ENCODE measurements at regions not wholly inside any gene's neighbourhood (a gene's known extent, or its start where the extent isn't known, plus 50 kb on each side); places are given as distances from the start of the nearest gene placed in this dataset.

DNA sequence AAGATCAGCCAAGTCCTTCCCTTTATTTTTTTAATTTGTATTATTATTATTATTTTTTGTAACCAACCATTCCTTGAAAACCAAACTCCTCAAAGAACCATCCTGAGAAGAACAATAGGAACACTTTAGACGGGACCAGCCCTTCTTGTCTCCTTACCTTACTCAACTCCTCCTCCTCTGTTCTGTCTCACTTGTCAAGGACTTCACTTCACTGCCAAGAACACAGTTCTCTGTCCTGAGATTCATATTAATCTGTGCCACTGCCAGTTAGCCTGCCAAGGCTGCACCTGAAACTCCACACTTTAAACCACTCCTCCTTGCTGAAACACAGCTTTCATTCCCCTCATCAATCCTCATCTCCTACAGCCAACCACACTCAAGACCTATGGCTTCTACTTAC, 73.8 kb upstream of the ATP1A1 start:
- DNase-seq, result no peak

DNA sequence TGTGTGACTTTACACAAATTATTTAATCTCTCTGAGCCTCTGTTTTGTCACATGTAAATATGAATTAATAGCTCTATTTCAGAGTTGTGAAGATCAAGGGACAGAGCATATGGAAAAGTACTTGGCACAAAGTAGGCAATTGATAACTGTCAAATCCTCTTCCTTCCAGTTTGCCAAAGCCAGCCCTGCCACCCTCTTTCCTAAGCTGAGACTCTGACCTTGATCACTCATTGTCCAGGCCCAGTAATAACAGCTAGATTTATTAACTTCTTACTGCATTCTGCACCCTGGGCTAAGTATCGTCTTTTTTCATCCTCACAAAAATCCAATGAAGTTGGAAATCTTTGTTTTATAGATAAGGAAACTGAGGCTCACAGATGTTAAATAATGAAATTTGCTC, 70.8 kb upstream of the ATP1A1 start:
- no peak for DNase-seq

DNA sequence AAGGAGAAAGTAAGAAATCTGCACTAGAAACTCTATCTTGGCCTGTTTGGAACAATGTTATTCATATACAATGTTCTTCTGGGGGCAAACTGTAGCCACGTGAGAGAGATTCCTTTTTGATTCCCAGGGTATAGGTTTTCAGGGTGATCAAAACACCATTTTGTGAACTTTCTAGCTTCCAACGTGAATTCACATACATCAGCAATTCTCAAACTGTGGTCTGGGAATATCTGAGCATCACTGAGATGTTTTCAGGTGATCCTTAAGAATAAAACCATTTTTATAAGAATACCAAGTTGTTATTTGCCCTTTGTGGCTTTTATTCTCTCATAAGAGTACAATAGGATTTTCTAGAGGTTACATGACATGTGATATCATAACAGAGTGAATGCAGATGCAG, 66.9 kb upstream of the ATP1A1 start:
- DNase-seq, result no peak

DNA sequence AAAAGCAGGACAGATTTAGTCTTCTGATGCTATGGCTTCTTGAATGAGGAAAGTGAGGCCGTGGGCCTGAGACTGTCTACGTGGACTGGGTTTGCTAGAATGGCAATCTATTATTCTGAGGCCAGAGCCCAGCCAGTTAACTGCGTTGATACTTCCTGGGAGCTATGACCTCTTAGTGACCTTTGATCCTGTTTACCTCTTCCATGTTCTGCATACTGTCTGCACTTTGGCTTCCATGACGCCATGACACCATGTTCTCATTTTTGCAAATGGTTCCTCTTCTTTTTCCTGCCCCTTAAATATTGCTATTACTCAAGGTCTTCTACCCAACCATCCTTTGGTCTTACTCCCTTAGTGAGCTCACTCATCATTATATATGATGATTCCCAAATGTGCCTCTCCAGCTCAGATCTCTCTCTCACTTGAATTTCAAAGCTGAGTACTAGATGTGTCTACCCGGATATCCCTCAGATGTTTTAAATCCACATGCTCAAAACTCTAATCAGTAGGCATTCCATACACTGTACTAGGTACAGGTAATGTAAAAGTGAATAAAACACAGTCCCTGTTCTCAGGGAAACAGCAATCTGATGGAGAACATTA, 66.1 kb upstream of the ATP1A1 start:
- DNase-seq, result no peak

DNA sequence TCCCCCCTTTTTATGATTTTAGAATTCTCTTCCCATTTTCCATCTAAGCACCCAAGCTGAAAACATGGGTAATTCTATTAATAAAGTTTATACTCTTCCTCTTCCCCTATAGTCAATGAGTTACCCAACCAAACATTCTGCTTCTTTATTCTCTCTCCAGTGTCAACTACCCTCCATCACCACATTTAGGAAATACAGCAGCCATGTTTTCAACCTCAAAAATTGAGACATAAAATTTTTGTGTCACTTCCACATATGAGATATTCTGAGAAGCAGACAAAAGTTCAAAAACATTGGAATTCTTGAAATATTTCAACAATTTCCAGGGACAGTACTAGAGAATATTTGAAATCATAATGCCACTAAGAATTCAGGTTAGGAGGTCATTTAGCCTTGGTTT, 64.8 kb upstream of the ATP1A1 start:
- DNase-seq, result no peak

DNA sequence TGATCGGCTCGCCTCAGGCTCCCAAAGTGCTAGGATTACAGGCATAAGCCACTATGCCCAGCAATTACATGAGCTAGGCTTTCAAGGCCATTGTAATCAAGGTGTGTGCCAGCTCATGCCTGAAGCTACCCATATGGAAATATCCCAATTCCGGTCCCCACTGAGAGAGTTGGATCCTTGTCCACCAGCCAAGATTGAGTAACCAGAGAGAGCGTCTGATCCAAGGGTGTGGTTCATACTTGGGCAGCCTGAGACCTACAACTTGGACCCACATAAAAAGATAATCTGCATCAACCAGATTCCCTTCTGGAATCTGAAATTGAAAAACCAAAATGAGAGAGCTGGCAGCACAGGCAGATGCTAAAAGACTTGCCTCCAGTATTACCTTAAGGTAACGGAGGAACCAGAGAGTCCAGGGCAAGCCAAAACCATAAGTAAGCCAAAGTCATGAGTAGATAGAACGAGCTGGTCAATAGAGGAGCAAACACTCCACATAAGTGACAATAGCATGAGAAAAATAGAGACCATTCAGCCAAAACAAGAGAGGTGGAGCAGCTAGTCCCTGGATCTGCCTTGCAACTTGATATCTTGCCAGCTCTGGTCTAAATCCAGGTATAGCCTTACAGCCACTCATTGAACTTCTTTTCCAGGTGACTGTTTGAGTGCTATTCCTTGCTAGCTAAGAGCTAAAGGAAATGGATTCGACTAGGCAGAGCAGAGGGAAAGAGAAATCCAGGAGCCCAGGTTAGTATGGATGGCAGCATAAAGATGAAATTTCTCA, 63.8 kb upstream of the ATP1A1 start:
- DNase-seq, result no peak

DNA sequence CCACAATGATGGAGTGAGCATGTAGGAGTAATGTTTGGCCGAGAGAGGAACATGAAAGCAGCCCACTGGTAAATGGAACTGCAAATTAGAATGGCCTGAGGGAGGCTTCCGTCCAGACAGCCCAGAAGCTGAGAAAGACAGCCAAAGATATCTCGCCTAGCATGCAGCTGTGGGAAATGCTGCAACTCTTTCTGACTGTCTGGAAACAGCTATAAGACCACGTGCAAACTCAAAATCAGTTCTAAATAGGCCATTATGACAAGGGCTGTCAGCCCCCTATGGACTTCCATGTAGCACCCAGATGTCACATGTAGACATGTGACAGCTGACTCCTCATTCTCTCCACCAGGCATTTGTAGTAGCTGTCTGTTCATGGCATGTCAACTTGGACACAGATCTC, 62.9 kb upstream of the ATP1A1 start:
- DNase-seq, result no peak

DNA sequence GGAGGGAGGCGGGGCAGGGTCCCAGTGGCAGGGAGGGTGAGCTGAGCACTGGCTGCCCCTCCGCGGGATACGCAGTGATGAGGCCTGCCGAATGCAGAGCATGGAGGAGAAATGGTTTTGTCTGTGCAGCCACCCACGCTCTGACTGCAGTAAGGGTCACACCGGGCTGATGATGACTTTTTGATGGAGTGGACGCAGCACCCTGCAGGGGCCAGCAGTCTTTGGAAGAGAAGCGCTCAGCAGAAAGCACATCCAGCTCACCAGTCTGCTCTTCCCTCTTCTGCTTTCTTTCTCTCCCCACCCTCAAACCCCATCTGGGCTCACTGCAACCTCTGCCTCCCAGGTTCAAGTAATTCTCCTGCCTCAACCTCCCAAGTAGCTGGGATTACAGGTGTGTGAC, 61.9 kb upstream of the ATP1A1 start:
- no peak for DNase-seq

DNA sequence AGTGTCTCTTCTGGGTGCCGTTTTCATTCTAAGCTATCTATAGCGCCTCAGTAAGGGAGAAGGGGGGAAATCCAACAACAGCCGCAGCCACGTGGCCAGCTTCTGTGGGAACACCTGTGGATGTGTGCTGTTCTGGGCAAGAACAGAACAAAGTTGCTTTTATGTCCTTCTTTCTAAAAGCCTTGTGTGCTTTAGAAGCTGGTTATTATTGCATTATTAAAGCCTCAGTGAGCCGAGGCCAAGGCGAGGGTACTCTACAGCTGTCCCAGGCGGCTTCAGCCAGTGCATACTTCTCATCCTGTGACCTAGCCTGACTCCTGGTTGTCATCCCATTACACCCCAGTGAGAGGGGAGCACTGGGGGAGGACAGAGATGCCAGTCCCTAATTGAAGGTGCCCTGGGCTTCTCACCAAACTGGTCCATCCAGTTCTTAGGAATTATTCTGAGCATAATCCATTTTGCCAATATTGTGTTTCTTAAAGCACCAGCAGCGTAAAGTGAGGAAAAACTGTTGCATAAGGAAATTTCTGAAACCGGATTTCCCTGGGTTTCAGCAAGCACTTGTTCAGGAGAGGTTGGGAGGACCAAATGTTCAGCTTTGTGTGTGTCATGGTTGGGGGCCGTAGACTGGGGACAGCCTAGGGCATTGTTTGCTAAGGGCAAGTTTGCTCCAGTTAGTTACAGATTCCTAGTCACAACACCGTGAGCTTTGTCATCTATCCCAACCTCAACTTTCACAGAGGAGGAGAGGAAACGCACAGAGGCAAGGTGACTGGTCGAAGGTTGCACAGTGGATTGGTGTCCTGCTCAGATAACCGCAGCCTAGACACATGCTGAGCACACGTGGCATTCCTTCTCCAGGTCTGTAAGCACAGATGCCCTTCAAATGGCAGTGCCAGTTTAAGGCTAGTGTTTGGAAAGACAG, 61.0 kb upstream of the ATP1A1 start:
- DNase-seq, result no peak

DNA sequence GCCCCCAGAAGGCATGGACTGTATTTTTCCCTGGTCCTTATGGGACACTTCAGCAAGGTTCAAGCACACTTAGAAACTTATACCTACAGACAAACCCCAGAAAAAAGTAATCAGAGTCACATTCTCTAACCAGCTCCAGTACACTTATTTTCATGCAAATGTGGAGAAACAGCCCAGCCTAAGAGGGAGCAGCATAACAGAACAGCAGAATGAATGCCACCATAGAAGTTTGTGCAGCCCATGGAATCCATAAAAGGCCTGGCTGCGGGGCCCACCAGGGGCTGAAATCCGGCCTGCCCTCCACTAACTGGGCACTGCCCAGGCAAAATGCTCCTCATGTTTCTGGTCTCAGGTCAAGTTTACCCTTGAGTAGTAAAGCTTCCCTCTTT, 60.4 kb upstream of the ATP1A1 start:
- no peak for DNase-seq

DNA sequence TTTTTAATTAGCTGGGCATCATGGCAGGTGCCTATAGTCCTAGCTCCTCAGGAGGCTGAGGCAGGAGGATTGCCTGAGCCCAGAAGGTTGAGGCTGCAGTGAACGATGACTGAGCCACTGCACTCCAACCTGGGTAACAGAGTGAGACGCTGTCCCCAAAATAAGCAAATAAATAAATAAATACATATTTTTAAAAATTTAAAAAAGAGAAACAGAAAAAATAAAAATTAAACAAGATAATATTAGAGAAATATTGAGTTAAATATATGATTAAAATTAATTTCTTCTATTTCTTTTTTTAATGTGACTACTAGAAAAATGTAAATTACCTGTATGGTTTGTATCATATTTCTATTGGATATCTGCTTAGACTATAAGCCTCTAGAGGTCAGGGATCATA, 59.3 kb upstream of the ATP1A1 start:
- no peak for DNase-seq

DNA sequence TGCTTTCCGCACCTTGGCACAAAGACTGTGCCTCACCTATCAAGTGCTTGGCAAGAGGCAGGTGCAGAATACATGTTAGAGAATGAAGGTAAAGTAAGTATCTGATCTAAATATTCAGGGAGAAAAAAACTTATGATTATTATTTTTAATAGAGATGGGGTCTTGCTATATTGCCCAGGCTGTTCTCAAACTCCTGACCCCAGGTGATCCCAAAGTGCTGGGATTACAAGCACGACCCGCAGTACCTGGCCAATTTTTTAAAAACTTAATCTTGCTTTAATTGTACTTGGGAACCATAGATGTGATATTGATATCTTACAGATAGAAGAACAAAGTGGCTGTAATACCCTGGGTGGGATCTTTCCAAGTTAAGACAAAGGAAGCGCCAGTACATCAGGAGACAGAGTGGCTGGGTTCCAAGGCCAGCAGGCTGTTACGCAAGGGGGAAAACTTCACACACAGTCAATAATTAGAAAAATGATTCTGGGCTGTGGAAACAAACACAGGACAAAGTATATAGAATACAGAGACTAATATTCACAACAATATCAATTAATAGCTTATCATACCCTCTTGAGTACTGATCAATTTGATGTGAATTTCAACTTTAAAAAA, 58.6 kb upstream of the ATP1A1 start:
- no peak for DNase-seq

DNA sequence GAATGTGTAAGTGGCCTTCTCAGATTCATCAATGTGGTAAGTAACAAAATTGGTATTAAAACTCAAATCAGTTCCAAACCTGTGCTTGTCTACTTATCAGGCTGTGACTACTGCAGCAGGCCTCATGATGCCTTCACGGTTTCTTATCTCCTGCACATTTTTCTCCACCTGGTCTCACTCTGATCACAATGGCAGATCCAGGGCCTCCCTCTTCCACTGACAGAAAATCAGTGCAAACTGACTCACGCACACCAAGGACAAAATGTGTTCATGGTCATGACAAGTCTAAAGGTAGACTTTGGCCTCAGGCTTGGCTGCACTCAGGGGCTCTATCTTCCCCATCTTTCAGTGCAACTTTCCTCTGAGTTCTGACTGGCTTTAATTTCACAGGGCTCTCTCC, 56.7 kb upstream of the ATP1A1 start:
- no peak for DNase-seq

DNA sequence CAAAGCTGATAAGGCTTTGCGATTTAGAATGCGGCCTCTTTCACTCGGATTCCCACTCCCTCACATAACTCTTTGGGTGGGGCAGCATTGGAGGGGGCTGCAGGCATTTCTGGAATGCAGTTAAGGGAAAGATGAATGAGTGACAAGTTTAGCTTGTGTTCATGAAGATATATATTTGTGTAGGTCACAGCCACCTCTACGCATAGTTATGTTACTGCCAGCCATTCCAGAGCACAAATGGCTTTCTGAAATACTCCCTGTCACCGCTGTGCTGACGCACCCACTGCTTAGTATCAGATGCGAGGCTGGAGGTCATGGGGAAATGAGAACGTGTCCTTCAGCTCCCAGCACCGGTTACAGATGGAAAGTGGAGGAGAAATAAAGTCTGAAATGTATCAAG, 54.1 kb upstream of the ATP1A1 start:
- no peak for DNase-seq

DNA sequence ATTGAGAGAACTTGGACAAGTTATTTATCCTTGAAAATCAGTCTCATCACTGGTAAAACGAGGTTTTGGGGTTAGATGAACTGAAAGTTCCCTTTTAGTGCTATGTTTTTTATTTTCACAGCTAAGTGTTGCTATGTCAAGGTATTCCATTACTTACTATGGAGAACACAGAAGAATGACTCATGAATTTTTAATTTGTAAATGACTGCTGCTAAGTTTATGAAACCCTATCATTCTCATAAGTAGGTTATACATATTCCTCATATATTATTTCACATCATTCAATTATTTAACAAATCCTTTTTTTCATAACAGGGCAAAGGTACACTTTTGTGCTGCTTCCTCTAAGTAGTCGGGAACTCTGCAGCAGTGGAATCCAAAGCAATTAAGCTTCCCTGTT, 52.2 kb upstream of the ATP1A1 start:
- no peak for DNase-seq

DNA sequence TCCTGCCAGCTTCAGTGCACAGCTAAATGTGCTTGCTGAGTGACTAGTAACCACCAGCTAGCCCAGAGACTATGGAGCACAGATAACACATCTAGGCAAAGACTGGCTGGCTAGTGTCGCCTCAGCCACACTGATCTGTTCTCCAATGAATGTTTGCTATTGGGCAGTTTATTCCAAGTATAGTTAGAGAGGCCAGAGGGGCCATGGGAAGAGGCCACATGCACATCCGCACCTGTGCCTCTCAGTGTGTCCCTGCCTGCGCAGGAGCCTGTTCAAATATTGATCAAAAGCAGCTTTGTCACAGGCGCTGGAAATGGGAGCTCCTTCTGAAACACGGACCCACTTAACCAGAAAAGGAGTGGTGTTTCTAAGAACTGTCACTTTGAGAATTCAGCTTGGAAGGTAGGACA, 51.3 kb upstream of the ATP1A1 start:
- no peak for DNase-seq

DNA sequence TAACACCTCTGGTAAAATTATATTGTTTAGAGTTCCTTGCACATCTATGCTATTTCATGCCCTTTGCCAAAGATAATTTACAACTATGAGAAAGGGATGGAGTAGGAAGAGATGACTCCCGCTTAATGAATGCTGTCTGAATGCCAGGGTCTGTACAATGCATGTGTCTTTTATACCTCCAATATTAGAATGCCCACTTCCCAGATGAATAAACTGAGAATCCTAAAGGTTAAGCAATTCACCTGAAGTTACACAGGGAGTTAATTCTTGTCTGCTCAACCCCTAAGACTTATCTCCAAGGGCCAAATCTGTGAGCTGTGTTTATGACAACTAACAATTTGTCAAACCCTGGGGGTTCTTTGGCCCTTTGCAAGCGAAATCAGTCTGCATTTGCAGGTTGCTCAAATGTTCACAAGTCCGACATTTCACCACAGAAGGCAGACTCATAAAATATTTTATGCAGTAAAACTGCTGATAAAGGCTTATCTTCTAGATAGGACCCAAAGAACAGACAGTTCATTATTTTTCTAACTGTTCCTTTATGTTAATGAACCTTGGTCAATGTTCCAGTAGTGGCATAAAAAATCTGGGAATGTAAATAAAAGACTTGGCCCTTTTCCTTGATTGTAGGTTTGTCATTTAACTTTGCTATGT, 50.2 kb upstream of the ATP1A1 start:
- no peak for DNase-seq
